ENCODE measurements at regions not wholly inside any gene's neighbourhood (a gene's known extent, or its start where the extent isn't known, plus 50 kb on each side); places are given as distances from the start of the nearest gene placed in this dataset.

GRCh38 chr6:167667204-167668018 lies 159.3 kb upstream of the AFDN start:
- no peaks in the 10 kb centered on the region for H3K36me3 ChIP-seq (ENCODE audit: insufficient read depth, low read length)
- no peak overlapping the region for H3K4me2 ChIP-seq (ENCODE audit: low read length)
- H3K27me3 ChIP-seq (ENCODE audit: insufficient read depth, low read length): no peaks in the 10 kb centered on the region; the same call in 1 of the 2 replicates
- no peak overlapping the region for H3K9ac ChIP-seq (ENCODE audit: low read length)
- no peaks in the 10 kb centered on the region for H3F3A ChIP-seq (ENCODE audit: insufficient read depth, low read length)
- H3K9me3 ChIP-seq (ENCODE audit: low read length): no peaks in the 10 kb centered on the region; the same call in 1 of the 2 replicates
- no peak overlapping the region for H2AFZ ChIP-seq (ENCODE audit: low read length)
- H3K4me1 ChIP-seq (ENCODE audit: insufficient read depth, low read length, severe bottlenecking): no peaks in the 10 kb centered on the region
- H4K20me1 ChIP-seq (ENCODE audit: insufficient read depth, low read length): no peaks in the 10 kb centered on the region
- H3K4me3 ChIP-seq (ENCODE audit: low read depth, low read length, poor library complexity, severe bottlenecking): no peak overlapping the region
- H3K9me2 ChIP-seq (ENCODE audit: low read depth, low read length): no peaks in the 10 kb centered on the region
- TF ChIP-seq EZH2 (IDR thresholded peaks at IDR 0.05; ENCODE audit: borderline replicate concordance, low read length): no peak
- no peak for TF ChIP-seq CTCF (IDR thresholded peaks at IDR 0.05; ENCODE audit: low read length)
- no peak overlapping the region for H3K27ac ChIP-seq (ENCODE audit: low read depth, low read length, poor library complexity, severe bottlenecking)
- H3K79me2 ChIP-seq (ENCODE audit: insufficient read depth, low read length): no peaks in the 10 kb centered on the region

GRCh38 chr6:167668019-167668753 lies 158.5 kb upstream of the AFDN start:
- no peak overlapping the region for H2AFZ ChIP-seq (ENCODE audit: low read length)
- H3K4me3 ChIP-seq (ENCODE audit: low read depth, low read length, poor library complexity, severe bottlenecking): no peak overlapping the region
- H3K4me2 ChIP-seq (ENCODE audit: low read length): no peak overlapping the region
- H3K79me2 ChIP-seq (ENCODE audit: insufficient read depth, low read length): no peaks in the 10 kb centered on the region
- no peaks in the 10 kb centered on the region; the same call in 1 of the 2 replicates for H3K9me3 ChIP-seq (ENCODE audit: low read length)
- TF ChIP-seq EZH2 (IDR thresholded peaks at IDR 0.05; ENCODE audit: borderline replicate concordance, low read length) (no peak), CTCF (IDR thresholded peaks at IDR 0.05; ENCODE audit: low read length) (no peak)
- no peaks in the 10 kb centered on the region for H3K36me3 ChIP-seq (ENCODE audit: insufficient read depth, low read length)
- H3K9ac ChIP-seq (ENCODE audit: low read length): no peak overlapping the region
- H4K20me1 ChIP-seq (ENCODE audit: insufficient read depth, low read length): no peaks in the 10 kb centered on the region
- H3K27me3 ChIP-seq (ENCODE audit: insufficient read depth, low read length): no peaks in the 10 kb centered on the region; the same call in 1 of the 2 replicates
- H3K27ac ChIP-seq (ENCODE audit: low read depth, low read length, poor library complexity, severe bottlenecking): no peak overlapping the region
- no peaks in the 10 kb centered on the region for H3K4me1 ChIP-seq (ENCODE audit: insufficient read depth, low read length, severe bottlenecking)
- H3K9me2 ChIP-seq (ENCODE audit: low read depth, low read length): no peaks in the 10 kb centered on the region
- no peaks in the 10 kb centered on the region for H3F3A ChIP-seq (ENCODE audit: insufficient read depth, low read length)

GRCh38 chr6:167668754-167669552 lies 157.8 kb upstream of the AFDN start:
- Histone ChIP-seq H3K4me3 (ENCODE audit: low read depth, low read length, poor library complexity, severe bottlenecking) (no peak overlapping the region), H3K27ac (ENCODE audit: low read depth, low read length, poor library complexity, severe bottlenecking) (no peak overlapping the region), H3K27me3 (ENCODE audit: insufficient read depth, low read length) (no peaks in the 10 kb centered on the region; the same call in 1 of the 2 replicates), H3K79me2 (ENCODE audit: insufficient read depth, low read length) (no peaks in the 10 kb centered on the region), H3K9me3 (ENCODE audit: low read length) (no peaks in the 10 kb centered on the region; the same call in 1 of the 2 replicates), H3F3A (ENCODE audit: insufficient read depth, low read length) (no peaks in the 10 kb centered on the region), H3K36me3 (ENCODE audit: insufficient read depth, low read length) (no peaks in the 10 kb centered on the region), H2AFZ (ENCODE audit: low read length) (no peak overlapping the region), H4K20me1 (ENCODE audit: insufficient read depth, low read length) (no peaks in the 10 kb centered on the region), H3K4me1 (ENCODE audit: insufficient read depth, low read length, severe bottlenecking) (no peaks in the 10 kb centered on the region), H3K4me2 (ENCODE audit: low read length) (no peak overlapping the region), H3K9ac (ENCODE audit: low read length) (no peak overlapping the region), H3K9me2 (ENCODE audit: low read depth, low read length) (no peaks in the 10 kb centered on the region)
- TF ChIP-seq CTCF (IDR thresholded peaks at IDR 0.05; ENCODE audit: low read length) (no peak), EZH2 (IDR thresholded peaks at IDR 0.05; ENCODE audit: borderline replicate concordance, low read length) (no peak)

Data from OCI-LY1 (cell line).